ENCODE measurements at regions not wholly inside any gene's neighbourhood (a gene's known extent, or its start where the extent isn't known, plus 50 kb on each side); places are given as distances from the start of the nearest gene placed in this dataset.

DNA sequence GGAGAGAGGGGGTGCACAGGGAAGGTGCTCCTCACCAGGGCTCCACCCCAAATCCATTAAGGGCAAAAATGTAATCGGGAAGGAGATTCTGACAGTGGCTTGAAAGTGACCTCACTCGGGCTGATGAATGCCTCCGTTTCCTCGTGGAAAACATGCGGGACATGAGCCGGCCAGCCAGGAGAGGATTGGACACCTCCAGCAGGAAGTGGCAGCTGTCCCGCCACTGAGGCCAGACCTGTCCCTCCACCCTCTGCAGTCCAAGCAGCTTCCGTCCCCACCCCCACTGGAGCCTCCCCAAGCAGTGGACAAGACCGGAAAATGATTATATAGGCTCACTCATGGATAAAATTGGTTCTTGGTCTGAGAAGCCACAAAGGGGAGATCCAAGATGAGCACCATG is 82.1 kb upstream of the CCL1 start:
- TF ChIP-seq, protein P1, sequence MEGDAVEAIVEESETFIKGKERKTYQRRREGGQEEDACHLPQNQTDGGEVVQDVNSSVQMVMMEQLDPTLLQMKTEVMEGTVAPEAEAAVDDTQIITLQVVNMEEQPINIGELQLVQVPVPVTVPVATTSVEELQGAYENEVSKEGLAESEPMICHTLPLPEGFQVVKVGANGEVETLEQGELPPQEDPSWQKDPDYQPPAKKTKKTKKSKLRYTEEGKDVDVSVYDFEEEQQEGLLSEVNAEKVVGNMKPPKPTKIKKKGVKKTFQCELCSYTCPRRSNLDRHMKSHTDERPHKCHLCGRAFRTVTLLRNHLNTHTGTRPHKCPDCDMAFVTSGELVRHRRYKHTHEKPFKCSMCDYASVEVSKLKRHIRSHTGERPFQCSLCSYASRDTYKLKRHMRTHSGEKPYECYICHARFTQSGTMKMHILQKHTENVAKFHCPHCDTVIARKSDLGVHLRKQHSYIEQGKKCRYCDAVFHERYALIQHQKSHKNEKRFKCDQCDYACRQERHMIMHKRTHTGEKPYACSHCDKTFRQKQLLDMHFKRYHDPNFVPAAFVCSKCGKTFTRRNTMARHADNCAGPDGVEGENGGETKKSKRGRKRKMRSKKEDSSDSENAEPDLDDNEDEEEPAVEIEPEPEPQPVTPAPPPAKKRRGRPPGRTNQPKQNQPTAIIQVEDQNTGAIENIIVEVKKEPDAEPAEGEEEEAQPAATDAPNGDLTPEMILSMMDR (IDR thresholded peaks at IDR 0.05), result no peak
- TF ChIP-seq POLR2AphosphoS5 (IDR thresholded peaks at IDR 0.05) (no peak), POLR2A (IDR thresholded peaks at IDR 0.05) (no peak)
